Choroid plexus epithelial cell (primary cell): ENCODE measurements at regions not wholly inside any gene's neighbourhood (a gene's known extent, or its start where the extent isn't known, plus 50 kb on each side); places are given as distances from the start of the nearest gene placed in this dataset.

Experiments
- DNase-seq: peaks from one replicate; pipeline ENCODE4 v3.0.0-alpha.2; 2010; ENCODE audit warnings: low read depth
- H3K4me3 ChIP-seq: 2 replicates; pipeline ENCODE4 v1.5.1; 2011; ENCODE audit warnings: low read depth, mild to moderate bottlenecking, control low read depth, low read length, moderate library complexity
- TF ChIP-seq, protein P1 (sequence below): conservative IDR thresholded peaks from 2 replicates; pipeline ENCODE4 v1.5.1; 2011; ENCODE audit warnings: low read depth, mild to moderate bottlenecking, control low read depth, inconsistent platforms, low read length, moderate library complexity

DNA sequence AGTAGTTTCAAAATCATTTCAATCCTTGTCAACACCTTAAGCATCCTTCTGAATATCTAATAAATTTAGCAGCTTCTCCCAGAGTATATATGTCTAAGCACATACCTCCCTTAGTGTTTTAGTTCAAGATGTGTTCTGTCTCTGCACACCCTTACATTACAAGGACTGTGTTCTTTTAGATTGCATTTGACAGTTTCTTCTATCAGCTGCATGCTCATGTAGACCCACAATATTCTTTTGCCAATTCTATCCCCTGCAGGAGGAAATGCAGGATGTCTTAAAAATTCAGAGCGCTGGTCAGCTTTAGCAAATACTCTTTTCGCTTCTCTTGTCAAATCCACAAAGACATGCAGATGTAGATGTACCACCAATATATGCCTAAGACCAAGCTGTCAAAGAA, 145.8 kb upstream of the SLC30A5 start:
- TF ChIP-seq, protein P1, sequence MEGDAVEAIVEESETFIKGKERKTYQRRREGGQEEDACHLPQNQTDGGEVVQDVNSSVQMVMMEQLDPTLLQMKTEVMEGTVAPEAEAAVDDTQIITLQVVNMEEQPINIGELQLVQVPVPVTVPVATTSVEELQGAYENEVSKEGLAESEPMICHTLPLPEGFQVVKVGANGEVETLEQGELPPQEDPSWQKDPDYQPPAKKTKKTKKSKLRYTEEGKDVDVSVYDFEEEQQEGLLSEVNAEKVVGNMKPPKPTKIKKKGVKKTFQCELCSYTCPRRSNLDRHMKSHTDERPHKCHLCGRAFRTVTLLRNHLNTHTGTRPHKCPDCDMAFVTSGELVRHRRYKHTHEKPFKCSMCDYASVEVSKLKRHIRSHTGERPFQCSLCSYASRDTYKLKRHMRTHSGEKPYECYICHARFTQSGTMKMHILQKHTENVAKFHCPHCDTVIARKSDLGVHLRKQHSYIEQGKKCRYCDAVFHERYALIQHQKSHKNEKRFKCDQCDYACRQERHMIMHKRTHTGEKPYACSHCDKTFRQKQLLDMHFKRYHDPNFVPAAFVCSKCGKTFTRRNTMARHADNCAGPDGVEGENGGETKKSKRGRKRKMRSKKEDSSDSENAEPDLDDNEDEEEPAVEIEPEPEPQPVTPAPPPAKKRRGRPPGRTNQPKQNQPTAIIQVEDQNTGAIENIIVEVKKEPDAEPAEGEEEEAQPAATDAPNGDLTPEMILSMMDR: no peak
- no peak for DNase-seq
- H3K4me3 ChIP-seq: no peak overlapping the region

DNA sequence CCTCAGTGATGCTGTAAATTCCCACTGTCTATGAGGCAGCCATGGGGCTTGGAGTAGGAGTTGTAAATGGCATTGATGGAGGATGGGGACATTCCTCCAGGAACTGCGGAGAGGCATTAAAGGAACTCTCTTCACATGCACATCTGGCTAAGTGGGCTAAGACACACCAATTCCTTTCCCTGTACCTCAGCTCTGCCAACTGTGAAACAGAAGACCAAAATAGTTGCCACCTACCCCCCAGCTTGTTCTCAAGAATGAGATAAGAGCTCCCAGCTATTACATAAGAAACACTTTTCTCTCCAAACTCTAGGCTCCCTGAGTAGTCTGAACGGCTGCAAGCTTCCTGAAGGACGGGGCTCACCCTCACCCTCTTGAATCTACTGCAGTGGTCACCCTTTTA, 144.6 kb upstream of the SLC30A5 start:
- TF ChIP-seq, protein P1: no peak
- H3K4me3 ChIP-seq: no peak overlapping the region

DNA sequence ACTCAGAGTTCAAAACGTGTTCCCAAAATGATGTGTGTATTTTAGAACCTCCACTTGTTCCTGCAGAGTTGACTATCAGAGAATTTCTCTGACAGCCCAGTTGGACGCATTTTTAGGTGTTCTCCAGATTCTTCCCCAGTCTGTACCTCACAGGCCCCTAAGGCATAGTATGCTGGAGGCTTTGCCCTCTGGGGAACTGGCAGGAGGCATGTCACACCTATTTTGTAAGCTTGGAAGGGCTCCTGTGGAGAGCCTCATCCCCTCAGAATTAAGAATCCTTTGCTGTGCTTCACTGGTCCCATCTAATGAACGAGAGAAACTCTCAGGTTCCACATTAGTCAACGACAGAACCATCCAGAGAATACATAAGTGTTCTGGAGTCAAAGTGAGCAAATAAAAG, 144.1 kb upstream of the SLC30A5 start:
- no peak for DNase-seq
- TF ChIP-seq, protein P1: no peak
- no peak overlapping the region for H3K4me3 ChIP-seq

More for the DNA sequence above, 144.6 kb upstream of the SLC30A5 start:
- DNase-seq: no peak

GRCh38 chr5:68950125-68950524, 143.7 kb upstream of the SLC30A5 start:
- no peak overlapping the region for H3K4me3 ChIP-seq
- TF ChIP-seq, protein P1: no peak
- DNase-seq: no peak

- DNase-seq: no peak
- H3K4me3 ChIP-seq: no peak overlapping the region
- TF ChIP-seq, protein P1: no peak
Observed at GRCh38 chr5:68950930-68951329, 142.9 kb upstream of the SLC30A5 start.

DNA sequence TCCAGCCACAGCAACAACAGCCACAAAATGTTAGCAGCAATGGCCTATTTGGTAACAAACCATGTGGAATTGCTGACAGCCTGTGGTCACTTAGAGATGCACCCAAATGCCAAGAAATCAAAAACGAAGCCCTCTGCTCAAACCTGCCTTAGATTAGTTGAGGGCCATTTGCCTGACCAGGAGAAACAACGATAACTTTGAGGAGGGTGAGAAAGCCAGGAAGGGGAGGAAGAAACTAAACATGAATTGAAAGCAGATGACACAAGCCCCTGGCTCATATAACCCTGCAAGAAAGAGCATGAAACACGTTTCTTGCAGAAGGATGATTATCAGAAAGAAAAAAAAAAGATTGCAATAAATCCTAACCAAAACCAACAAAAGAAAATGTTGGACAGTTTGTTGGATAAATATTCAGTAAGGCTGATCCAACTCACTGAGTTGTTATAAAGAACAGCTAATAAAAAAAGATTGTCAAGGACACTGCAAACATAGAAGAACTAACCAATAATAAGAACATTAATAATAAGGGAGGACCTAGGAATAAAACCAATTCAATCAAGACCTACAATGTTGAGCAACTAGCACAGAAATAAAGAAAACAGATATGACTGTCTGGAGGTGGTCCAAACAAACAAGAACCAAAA, 140.5 kb upstream of the SLC30A5 start:
- no peak overlapping the region for H3K4me3 ChIP-seq
- no peak for DNase-seq
- TF ChIP-seq, protein P1: no peak

DNA sequence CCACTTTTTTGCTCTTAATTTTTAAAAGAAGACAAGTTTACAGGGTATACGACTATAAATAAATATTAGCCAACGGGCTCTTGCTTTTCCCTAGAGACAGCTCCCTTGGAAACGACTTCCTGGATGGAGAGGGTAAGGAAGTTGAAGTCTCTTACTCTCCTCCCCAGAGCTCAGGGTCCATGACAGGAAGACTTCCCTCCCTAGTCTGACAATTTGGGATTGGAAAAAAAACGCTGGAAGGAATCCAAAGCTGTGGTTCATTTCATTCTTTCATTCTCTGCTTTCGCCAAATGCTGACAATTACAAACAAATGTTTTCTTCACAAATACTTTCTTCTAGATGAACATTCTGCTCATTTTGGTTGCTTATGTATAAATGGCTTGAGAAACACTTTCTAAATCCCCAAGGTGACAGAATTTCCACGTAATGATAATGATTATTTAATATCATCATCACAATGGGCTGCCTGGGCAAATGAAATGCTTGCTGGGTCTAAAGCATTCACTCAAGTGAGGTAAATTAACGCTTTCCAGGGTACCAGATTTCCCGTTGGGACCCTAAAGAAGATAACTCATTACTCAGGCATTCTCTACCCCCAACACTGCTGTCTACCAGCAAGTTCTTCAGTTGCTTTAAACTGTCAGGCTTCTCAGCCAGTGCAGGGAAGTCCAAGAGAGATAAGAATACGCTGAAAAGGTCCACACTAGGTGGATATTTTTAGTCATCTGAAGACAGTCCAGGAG, 139.8 kb upstream of the SLC30A5 start:
- peak; percentile 3 for DNase-seq

More for the DNA sequence above, 139.8 kb upstream of the SLC30A5 start:
- no peak overlapping the region for H3K4me3 ChIP-seq
- TF ChIP-seq, protein P1: no peak
